ENCODE measurements at regions not wholly inside any gene's neighbourhood (a gene's known extent, or its start where the extent isn't known, plus 50 kb on each side); places are given as distances from the start of the nearest gene placed in this dataset.
"Not testable (repeated sequence)": the region's sequence is repeated elsewhere in the genome, so short reads cannot be mapped to it uniquely, and the experiment has no call there.

GRCh38 chr6:115750946-115751345 is 309.7 kb downstream of the FRK start:
- Histone ChIP-seq H3K27me3 (replicated peaks; ENCODE audit: control insufficient read depth, insufficient read depth, low read length) (no peaks in the 10 kb centered on the region), H3K4me3 (replicated peaks; ENCODE audit: low read depth, low read length) (no peak overlapping the region), H3K36me3 (ENCODE audit: control insufficient read depth, insufficient read depth, low read length) (no peaks in the 10 kb centered on the region)
- DNase-seq (ENCODE audit: extremely low read depth, insufficient read length): no peak
- no peak for TF ChIP-seq CTCF (IDR thresholded peaks at IDR 0.05; ENCODE audit: insufficient read depth, low read length, poor library complexity, severe bottlenecking)

- Histone ChIP-seq H3K4me3 (replicated peaks; ENCODE audit: low read depth, low read length) (no peak overlapping the region), H3K36me3 (ENCODE audit: control insufficient read depth, insufficient read depth, low read length) (no peaks in the 10 kb centered on the region), H3K27me3 (replicated peaks; ENCODE audit: control insufficient read depth, insufficient read depth, low read length) (no peaks in the 10 kb centered on the region)
- TF ChIP-seq CTCF (IDR thresholded peaks at IDR 0.05; ENCODE audit: insufficient read depth, low read length, poor library complexity, severe bottlenecking): no peak
- no peak for DNase-seq (ENCODE audit: extremely low read depth, insufficient read length)
Observed at GRCh38 chr6:115750292-115750691, 310.4 kb downstream of the FRK start.

- H3K27me3 ChIP-seq (replicated peaks; ENCODE audit: control insufficient read depth, insufficient read depth, low read length): no peaks in the 10 kb centered on the region
- no peaks in the 10 kb centered on the region for H3K36me3 ChIP-seq (ENCODE audit: control insufficient read depth, insufficient read depth, low read length)
- no peak for DNase-seq (ENCODE audit: extremely low read depth, insufficient read length)
- no peak overlapping the region for H3K4me3 ChIP-seq (replicated peaks; ENCODE audit: low read depth, low read length)
- TF ChIP-seq CTCF (IDR thresholded peaks at IDR 0.05; ENCODE audit: insufficient read depth, low read length, poor library complexity, severe bottlenecking): no peak
Observed at GRCh38 chr6:115747719-115748118, 313.0 kb downstream of the FRK start.

GRCh38 chr6:115746583-115746982 is 314.1 kb downstream of the FRK start:
- H3K27me3 ChIP-seq (replicated peaks; ENCODE audit: control insufficient read depth, insufficient read depth, low read length); H3K4me3 ChIP-seq (replicated peaks; ENCODE audit: low read depth, low read length); H3K36me3 ChIP-seq (ENCODE audit: control insufficient read depth, insufficient read depth, low read length); DNase-seq (ENCODE audit: extremely low read depth, insufficient read length): not testable (repeated sequence)

- DNase-seq (ENCODE audit: extremely low read depth, insufficient read length): no peak
- no peak for TF ChIP-seq CTCF (IDR thresholded peaks at IDR 0.05; ENCODE audit: insufficient read depth, low read length, poor library complexity, severe bottlenecking)
Observed at GRCh38 chr6:115740907-115741306, 319.8 kb downstream of the FRK start.

GRCh38 chr6:115735610-115736009 is 325.1 kb downstream of the FRK start:
- TF ChIP-seq CTCF (IDR thresholded peaks at IDR 0.05; ENCODE audit: insufficient read depth, low read length, poor library complexity, severe bottlenecking): no peak
- Histone ChIP-seq H3K4me3 (replicated peaks; ENCODE audit: low read depth, low read length) (no peak overlapping the region), H3K36me3 (ENCODE audit: control insufficient read depth, insufficient read depth, low read length) (no peaks in the 10 kb centered on the region), H3K27me3 (replicated peaks; ENCODE audit: control insufficient read depth, insufficient read depth, low read length) (no peaks in the 10 kb centered on the region)
- no peak for DNase-seq (ENCODE audit: extremely low read depth, insufficient read length)

More at GRCh38 chr6:115740907-115741306, 319.8 kb downstream of the FRK start:
- no peak overlapping the region for H3K4me3 ChIP-seq (replicated peaks; ENCODE audit: low read depth, low read length)
- H3K36me3 ChIP-seq (ENCODE audit: control insufficient read depth, insufficient read depth, low read length): no peaks in the 10 kb centered on the region
- H3K27me3 ChIP-seq (replicated peaks; ENCODE audit: control insufficient read depth, insufficient read depth, low read length): no peaks in the 10 kb centered on the region
